ENCODE measurements at regions not wholly inside any gene's neighbourhood (a gene's known extent, or its start where the extent isn't known, plus 50 kb on each side); places are given as distances from the start of the nearest gene placed in this dataset.

- Histone ChIP-seq H4K20me1 (ENCODE audit: control insufficient read depth, insufficient read depth, insufficient read length) (no peaks in the 10 kb centered on the region), H3K4me2 (ENCODE audit: insufficient read depth, insufficient read length, low read length) (no peak overlapping the region), H3K9me3 (ENCODE audit: control insufficient read depth, low read depth, low read length) (no peaks in the 10 kb centered on the region), H4K5ac (ENCODE audit: insufficient read length, low read depth, low read length) (no peak overlapping the region), H2BK20ac (ENCODE audit: low read depth, low read length, poor library complexity, severe bottlenecking) (no peak overlapping the region), H3K79me1 (ENCODE audit: insufficient read depth, low read depth, low read length, poor library complexity, severe bottlenecking) (no peaks in the 10 kb centered on the region), H4K8ac (replicated peaks; ENCODE audit: insufficient read length, low read depth, low read length) (no peak overlapping the region), H3K4ac (ENCODE audit: low read depth, low read length) (no peak overlapping the region), H3K4me1 (ENCODE audit: insufficient read depth, low read length) (0 out of 2 replicates have a peak, but pooled peaks cover 3% of the 10 kb centered on the region), H2AFZ (ENCODE audit: low read length) (no peak overlapping the region), H2BK5ac (ENCODE audit: insufficient read length, low read length) (no peak overlapping the region), H3K23me2 (ENCODE audit: insufficient read length, low read depth, low read length, poor library complexity, severe bottlenecking) (no peaks in the 10 kb centered on the region), H3K14ac (ENCODE audit: insufficient read depth, low read length) (no peak overlapping the region), H3K23ac (ENCODE audit: insufficient read length, low read depth, low read length) (no peak overlapping the region), H4K91ac (ENCODE audit: insufficient read length, low read depth, low read length) (no peak overlapping the region), H3K27ac (ENCODE audit: insufficient read length, low read depth, low read length) (no peak overlapping the region), H2BK120ac (ENCODE audit: low read depth, low read length, poor library complexity, severe bottlenecking) (no peak overlapping the region), H3K56ac (ENCODE audit: insufficient read length, low read depth, low read length) (no peak overlapping the region), H3K79me2 (ENCODE audit: insufficient read depth, low read length) (no peaks in the 10 kb centered on the region), H2BK12ac (ENCODE audit: insufficient read length, low read depth, low read length) (no peak overlapping the region), H2AK5ac (ENCODE audit: insufficient read length, low read length) (no peak overlapping the region), H2BK15ac (ENCODE audit: low read depth, low read length) (no peak overlapping the region), H3K9ac (ENCODE audit: extremely low read depth, insufficient read length, low read length) (no peak overlapping the region), H3K27me3 (ENCODE audit: insufficient read depth, low read length) (no peaks in the 10 kb centered on the region), H3T11ph (ENCODE audit: low read length) (no peak overlapping the region), H3K18ac (ENCODE audit: insufficient read length, low read depth, low read length) (no peak overlapping the region)
- Mint-ChIP-seq H3K36me3 (ENCODE audit: insufficient read depth in 1 of 3, low read depth in 3 of 3) (peaks cover 8 to 26% (median 14%) of the 10 kb centered on the region in 3 experiments), H3K4me1 (0 out of 4 replicates have a peak, but pooled peaks cover 0 to 4% of the 10 kb centered on the region in 2 experiments), H3K9me3 (peaks cover 23 to 25% of the 10 kb centered on the region in 2 experiments), H3K27me3 (ENCODE audit: low read depth) (no peaks in the 10 kb centered on the region; the same call in 1 of the 2 replicates), H3K27ac (no peak overlapping the region), H3K4me3 (no peak overlapping the region)
- no CpG with 5 or more reads among the region's 2 CpGs for WGBS (ENCODE audit: extremely low coverage, insufficient read length, low lambda C conversion rate)
- no peak for TF ChIP-seq CTCF (conservative IDR thresholded peaks at IDR 0.05)
- DNase-seq: no peak
These were observed 186.7 kb downstream of the MARCHF11 start for GRCh38 chr5:15992918-15993317.

Measured in H9 (cell line).